ENCODE measurements at regions not wholly inside any gene's neighbourhood (a gene's known extent, or its start where the extent isn't known, plus 50 kb on each side); places are given as distances from the start of the nearest gene placed in this dataset.

GRCh38 chrX:7983581-7983980 lies 56.4 kb upstream of the PNPLA4 start:
- TF ChIP-seq CTCF (IDR thresholded peaks at IDR 0.05) (no peak), ZFX (IDR thresholded peaks at IDR 0.05; ENCODE audit: borderline replicate concordance) (no peak)
